ENCODE measurements at regions not wholly inside any gene's neighbourhood (a gene's known extent, or its start where the extent isn't known, plus 50 kb on each side); places are given as distances from the start of the nearest gene placed in this dataset.
"Not testable (repeated sequence)": the region's sequence is repeated elsewhere in the genome, so short reads cannot be mapped to it uniquely, and the experiment has no call there.

DNA sequence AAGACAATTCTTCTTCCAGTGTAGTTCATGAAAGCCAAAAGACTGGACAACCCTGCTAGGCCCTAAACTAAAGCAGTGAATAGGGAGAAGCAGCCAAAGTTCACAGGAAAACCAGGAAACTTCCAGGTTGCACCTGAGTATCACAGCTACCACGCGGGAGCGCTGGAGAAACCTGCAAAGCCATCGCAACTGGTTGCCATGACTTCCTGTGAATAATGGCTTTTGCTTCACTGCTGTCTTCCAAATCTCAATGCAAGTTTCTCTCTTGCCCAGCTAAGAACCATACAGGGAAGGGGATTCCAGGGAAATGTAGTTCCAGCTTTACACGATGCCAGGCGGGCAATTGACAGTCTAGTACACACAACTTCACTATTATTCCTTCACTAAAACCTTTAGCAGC is 114.1 kb downstream of the GXYLT1 start:
- no peak for DNase-seq
- no peak overlapping the region for H3K4me3 ChIP-seq
- TF ChIP-seq, protein P1, sequence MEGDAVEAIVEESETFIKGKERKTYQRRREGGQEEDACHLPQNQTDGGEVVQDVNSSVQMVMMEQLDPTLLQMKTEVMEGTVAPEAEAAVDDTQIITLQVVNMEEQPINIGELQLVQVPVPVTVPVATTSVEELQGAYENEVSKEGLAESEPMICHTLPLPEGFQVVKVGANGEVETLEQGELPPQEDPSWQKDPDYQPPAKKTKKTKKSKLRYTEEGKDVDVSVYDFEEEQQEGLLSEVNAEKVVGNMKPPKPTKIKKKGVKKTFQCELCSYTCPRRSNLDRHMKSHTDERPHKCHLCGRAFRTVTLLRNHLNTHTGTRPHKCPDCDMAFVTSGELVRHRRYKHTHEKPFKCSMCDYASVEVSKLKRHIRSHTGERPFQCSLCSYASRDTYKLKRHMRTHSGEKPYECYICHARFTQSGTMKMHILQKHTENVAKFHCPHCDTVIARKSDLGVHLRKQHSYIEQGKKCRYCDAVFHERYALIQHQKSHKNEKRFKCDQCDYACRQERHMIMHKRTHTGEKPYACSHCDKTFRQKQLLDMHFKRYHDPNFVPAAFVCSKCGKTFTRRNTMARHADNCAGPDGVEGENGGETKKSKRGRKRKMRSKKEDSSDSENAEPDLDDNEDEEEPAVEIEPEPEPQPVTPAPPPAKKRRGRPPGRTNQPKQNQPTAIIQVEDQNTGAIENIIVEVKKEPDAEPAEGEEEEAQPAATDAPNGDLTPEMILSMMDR (IDR thresholded peaks at IDR 0.05) = no peak
- H3K9me3 ChIP-seq = no peaks in the 10 kb centered on the region
- no peak overlapping the region for H3K27ac ChIP-seq
- intact Hi-C loops (cut with DNase I) = no loop called here
- no peak overlapping the region for H3K9ac ChIP-seq (ENCODE audit: low read depth in 2 of 2, low read length in 2 of 2)
- no peaks in the 10 kb centered on the region for H3K4me1 ChIP-seq
- no peaks in the 10 kb centered on the region for H3K36me3 ChIP-seq
- H3K27me3 ChIP-seq = no peaks in the 10 kb centered on the region

- no peak overlapping the region for H3K4me3 ChIP-seq
- DNase-seq = no peak
- intact Hi-C loops (cut with DNase I) = no loop called here
- no peaks in the 10 kb centered on the region for H3K36me3 ChIP-seq
- H3K9ac ChIP-seq (ENCODE audit: low read depth in 2 of 2, low read length in 2 of 2) = no peak overlapping the region
- H3K9me3 ChIP-seq = no peaks in the 10 kb centered on the region
- H3K4me1 ChIP-seq = no peaks in the 10 kb centered on the region
- H3K27me3 ChIP-seq = no peaks in the 10 kb centered on the region
- no peak overlapping the region for H3K27ac ChIP-seq
- TF ChIP-seq, protein P1 (IDR thresholded peaks at IDR 0.05) = no peak
Observed at GRCh38 chr12:42027546-42027945, 117.1 kb downstream of the GXYLT1 start.

GRCh38 chr12:42024495-42024830 is 120.2 kb downstream of the GXYLT1 start:
- TF ChIP-seq, protein P1 (IDR thresholded peaks at IDR 0.05) = no peak
- DNase-seq = no peak
- Histone ChIP-seq H3K4me1 (no peaks in the 10 kb centered on the region), H3K9me3 (no peaks in the 10 kb centered on the region), H3K9ac (ENCODE audit: low read depth in 2 of 2, low read length in 2 of 2) (no peak overlapping the region), H3K27ac (no peak overlapping the region), H3K27me3 (no peaks in the 10 kb centered on the region), H3K4me3 (no peak overlapping the region), H3K36me3 (no peaks in the 10 kb centered on the region)
- intact Hi-C loops (cut with DNase I) = loop anchor here (5.0 kb wide), 1 partner anchor 747 kb away; no protein-coding TSS in a partner anchor

DNA sequence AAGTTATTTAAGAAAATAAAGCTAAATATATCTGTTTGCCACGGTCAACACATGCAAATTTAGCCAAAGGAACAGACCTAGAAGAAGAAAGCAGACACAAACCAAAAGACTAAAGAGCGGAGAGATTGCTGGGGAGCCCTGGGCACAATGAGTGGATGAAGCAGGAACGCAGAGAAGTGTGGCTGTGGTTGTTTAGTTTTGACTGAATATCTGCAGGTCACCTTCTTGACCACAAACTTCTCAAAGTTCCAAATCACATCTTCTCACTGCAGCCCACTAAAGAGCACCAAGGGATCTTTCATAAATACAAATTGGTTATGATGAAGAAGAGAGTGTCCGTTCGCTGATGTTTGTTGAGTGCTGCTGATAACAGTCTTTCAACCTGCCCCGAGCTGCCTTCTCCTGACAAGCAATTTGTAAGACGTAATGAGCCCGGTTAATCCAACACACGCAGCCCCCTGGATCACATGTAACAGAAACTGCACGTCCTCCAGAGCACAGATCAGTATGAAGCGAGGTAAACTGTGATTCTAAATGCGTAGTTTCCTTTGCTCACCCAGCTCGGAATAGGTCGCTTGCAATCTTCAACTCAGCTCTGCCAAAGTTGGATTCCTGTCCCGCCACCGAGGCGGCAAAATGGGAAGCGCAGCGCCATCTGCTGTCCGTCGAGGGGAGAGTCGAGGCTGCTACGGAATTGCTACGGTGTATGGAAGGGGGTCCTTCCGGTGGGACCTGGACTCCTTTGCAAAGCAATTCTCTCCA is 120.8 kb downstream of the GXYLT1 start:
- no peaks in the 10 kb centered on the region for H3K36me3 ChIP-seq

DNA sequence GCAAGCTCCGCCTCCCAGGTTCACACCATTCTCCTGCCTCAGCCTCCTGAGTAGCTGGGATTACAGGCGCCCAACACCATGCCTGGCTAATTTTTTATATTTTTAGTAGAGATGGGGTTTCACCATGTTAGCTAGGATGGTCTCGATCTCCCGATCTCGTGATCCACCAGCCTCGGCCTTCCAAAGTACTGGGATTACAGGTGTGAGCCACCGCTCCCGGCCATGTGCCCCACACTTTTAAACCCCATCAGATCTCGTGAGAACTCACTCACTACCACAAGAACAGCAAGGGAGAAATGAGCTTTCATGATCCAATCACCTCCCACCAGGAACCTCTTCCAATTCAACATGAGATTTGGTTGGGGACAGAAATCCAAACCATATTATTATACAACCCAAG is 122.7 kb downstream of the GXYLT1 start:
- not testable (repeated sequence) for H3K36me3 ChIP-seq; H3K27ac ChIP-seq; H3K9ac ChIP-seq (ENCODE audit: low read depth in 2 of 2, low read length in 2 of 2); H3K4me3 ChIP-seq; H3K4me1 ChIP-seq; H3K27me3 ChIP-seq; DNase-seq; H3K9me3 ChIP-seq
- intact Hi-C loops (cut with DNase I) = loop anchor here (5.0 kb wide), 1 partner anchor 745 kb away; no protein-coding TSS in a partner anchor

More for the DNA sequence above, 120.8 kb downstream of the GXYLT1 start:
- Histone ChIP-seq H3K9me3 (no peaks in the 10 kb centered on the region), H3K27me3 (no peaks in the 10 kb centered on the region), H3K9ac (ENCODE audit: low read depth in 2 of 2, low read length in 2 of 2) (no peak overlapping the region), H3K27ac (no peak overlapping the region), H3K4me3 (no peak overlapping the region), H3K4me1 (no peaks in the 10 kb centered on the region)
- DNase-seq = peak; percentile 67
- TF ChIP-seq, protein P1 (IDR thresholded peaks at IDR 0.05) = peak; percentile 92
- intact Hi-C loops (cut with DNase I) = loop anchor here (5.0 kb wide), 1 partner anchor 747 kb away; no protein-coding TSS in a partner anchor

- Histone ChIP-seq H3K4me3 (no peak overlapping the region), H3K4me1 (no peaks in the 10 kb centered on the region), H3K27me3 (no peaks in the 10 kb centered on the region), H3K36me3 (no peaks in the 10 kb centered on the region), H3K9me3 (no peaks in the 10 kb centered on the region), H3K9ac (ENCODE audit: low read depth in 2 of 2, low read length in 2 of 2) (no peak overlapping the region), H3K27ac (no peak overlapping the region)
- no peak for DNase-seq
- TF ChIP-seq, protein P1 (IDR thresholded peaks at IDR 0.05) = no peak
- intact Hi-C loops (cut with DNase I) = loop anchor here (5.0 kb wide), 1 partner anchor 744 kb away; no protein-coding TSS in a partner anchor
Observed at GRCh38 chr12:42021469-42021868, 123.2 kb downstream of the GXYLT1 start.

Measured in colonic mucosa (tissue), 4 donors.